Endodermal cell (in vitro differentiated cells): ENCODE measurements at regions not wholly inside any gene's neighbourhood (a gene's known extent, or its start where the extent isn't known, plus 50 kb on each side); places are given as distances from the start of the nearest gene placed in this dataset.

Source experiments
- DNase-seq: peaks from one replicate; pipeline ENCODE4 v3.0.0-alpha.2; 2017
- H3K27ac ChIP-seq: 2 replicates; pipeline ENCODE4 v1.5.1; 2013; ENCODE audit warnings: mild to moderate bottlenecking, low read depth, low read length, moderate library complexity
- H3K27me3 ChIP-seq: 2 replicates; pipeline ENCODE4 v1.6.1; 2013; ENCODE audit warnings: mild to moderate bottlenecking, low read length, moderate library complexity; ENCODE audit not compliant: insufficient read depth, control insufficient read depth, poor library complexity, severe bottlenecking
- H3K36me3 ChIP-seq: 2 replicates; pipeline ENCODE4 v1.7.0; 2013; ENCODE audit warnings: mild to moderate bottlenecking, low read length, moderate library complexity; ENCODE audit not compliant: control insufficient read depth, insufficient read depth
- H3K4me1 ChIP-seq: one replicate; pipeline ENCODE4 v1.7.0; 2013; ENCODE audit warnings: low read length; ENCODE audit not compliant: control insufficient read depth, insufficient read depth
- H3K4me3 ChIP-seq: 2 replicates; pipeline ENCODE4 v1.5.1; 2013; ENCODE audit warnings: mild to moderate bottlenecking, low read length, moderate library complexity
- H3K9ac ChIP-seq: 2 replicates; pipeline ENCODE4 v1.6.1; 2013; ENCODE audit warnings: mild to moderate bottlenecking, low read length, moderate library complexity; ENCODE audit not compliant: poor library complexity, severe bottlenecking; ENCODE audit errors: extremely low read depth
- H3K9me3 ChIP-seq: 2 replicates; pipeline ENCODE4 v1.6.1; 2013; ENCODE audit warnings: mild to moderate bottlenecking, low read length, moderate library complexity; ENCODE audit not compliant: control insufficient read depth
- H3K27ac Mint-ChIP-seq: 2 replicates; pipeline ENCODE4 v1.8.0; 2020; ENCODE audit warnings: mixed read lengths
- H3K27me3 Mint-ChIP-seq: 2 replicates; pipeline ENCODE4 v1.8.0; 2021; ENCODE audit warnings: mild to moderate bottlenecking, mixed read lengths; ENCODE audit not compliant: insufficient read depth
- H3K36me3 Mint-ChIP-seq: 2 replicates; pipeline ENCODE4 v1.8.0; 2020; ENCODE audit warnings: low read depth, mixed read lengths
- H3K4me1 Mint-ChIP-seq: 2 replicates; pipeline ENCODE4 v1.8.0; 2020; ENCODE audit warnings: mixed read lengths
- H3K4me3 Mint-ChIP-seq: 2 replicates; pipeline ENCODE4 v1.8.0; 2020; ENCODE audit warnings: mild to moderate bottlenecking, moderate library complexity, mixed read lengths
- H3K9me3 Mint-ChIP-seq: 2 replicates; pipeline ENCODE4 v1.8.0; 2020; ENCODE audit warnings: mild to moderate bottlenecking, mixed read lengths
- CTCF ChIP-seq: fragments of 200-600 bp; sonication (generic); conservative IDR thresholded peaks from 2 replicates; pipeline ENCODE4 v1.5.0; 2021; ENCODE audit warnings: antibody characterized with exemption, mild to moderate bottlenecking
- WGBS, 2 experiments: methylation state at CpG; one replicate each; pipeline versions ENCODE4 v1.1.5 to v1.1.7; 2013; ENCODE audit warnings: missing lambda C conversion rate in 2 of 2, mixed read lengths in 1 of 2; ENCODE audit not compliant: insufficient coverage in 1 of 2, insufficient read length in 1 of 2; 5-methylcytosine and 5-hydroxymethylcytosine counted together

GRCh38 chr9:99415606-99416005 is 193.5 kb downstream of the SEC61B start:
- H3K27me3 ChIP-seq: no peaks in the 10 kb centered on the region
- H3K27ac Mint-ChIP-seq: no peak overlapping the region
- peaks cover 6% of the 10 kb centered on the region for H3K4me1 ChIP-seq
- no peak overlapping the region for H3K4me3 Mint-ChIP-seq
- peaks cover 5% of the 10 kb centered on the region for H3K9me3 ChIP-seq
- H3K36me3 Mint-ChIP-seq: no peaks in the 10 kb centered on the region
- H3K27ac ChIP-seq: no peak overlapping the region
- no peaks in the 10 kb centered on the region for H3K9me3 Mint-ChIP-seq
- peaks cover 24% of the 10 kb centered on the region for H3K4me1 Mint-ChIP-seq
- TF ChIP-seq CTCF: no peak
- no peak overlapping the region for H3K4me3 ChIP-seq
- H3K36me3 ChIP-seq: no peaks in the 10 kb centered on the region
- 91 to 100% methylated on average over 3 to 4 of the region's 4 CpGs for WGBS, 2 experiments
- H3K27me3 Mint-ChIP-seq: no peaks in the 10 kb centered on the region
- H3K9ac ChIP-seq: no peak overlapping the region
- no peak for DNase-seq

- Histone ChIP-seq H3K4me1 (peaks cover 6% of the 10 kb centered on the region), H3K27me3 (no peaks in the 10 kb centered on the region), H3K9me3 (peaks cover 5% of the 10 kb centered on the region), H3K4me3 (no peak overlapping the region), H3K9ac (no peak overlapping the region), H3K27ac (no peak overlapping the region), H3K36me3 (no peaks in the 10 kb centered on the region)
- no peak for TF ChIP-seq CTCF
- Mint-ChIP-seq H3K4me1 (peaks cover 21% of the 10 kb centered on the region), H3K27me3 (no peaks in the 10 kb centered on the region), H3K36me3 (no peaks in the 10 kb centered on the region), H3K4me3 (no peak overlapping the region), H3K9me3 (no peaks in the 10 kb centered on the region), H3K27ac (no peak overlapping the region)
- DNase-seq: no peak
- 83 to 92% methylated on average over 2 of the region's 2 CpGs for whole genome bisulfite sequencing, 2 experiments
These were observed 193.9 kb downstream of the SEC61B start for GRCh38 chr9:99416007-99416406.

- peaks cover 13% of the 10 kb centered on the region for H3K4me1 Mint-ChIP-seq
- H3K27me3 Mint-ChIP-seq: no peaks in the 10 kb centered on the region
- Histone ChIP-seq H3K36me3 (no peaks in the 10 kb centered on the region), H3K4me1 (no peaks in the 10 kb centered on the region), H3K9ac (no peak overlapping the region), H3K9me3 (no peaks in the 10 kb centered on the region), H3K27me3 (no peaks in the 10 kb centered on the region), H3K4me3 (no peak overlapping the region), H3K27ac (no peak overlapping the region)
- no peak for TF ChIP-seq CTCF
- H3K4me3 Mint-ChIP-seq: no peak overlapping the region
- no peak for DNase-seq
- H3K36me3 Mint-ChIP-seq: no peaks in the 10 kb centered on the region
- 89 to 92% methylated on average over 4 of the region's 4 CpGs for WGBS, 2 experiments
- H3K27ac Mint-ChIP-seq: no peak overlapping the region
- no peaks in the 10 kb centered on the region for H3K9me3 Mint-ChIP-seq
These were observed 197.0 kb downstream of the SEC61B start for GRCh38 chr9:99419070-99419469.
